GM18517 (cell line): ENCODE measurements at regions not wholly inside any gene's neighbourhood (a gene's known extent, or its start where the extent isn't known, plus 50 kb on each side); places are given as distances from the start of the nearest gene placed in this dataset.

Experiments used
- ATAC-seq: cut with Tn5 transposase; IDR thresholded peaks from one replicate; pipeline ENCODE4 v1.9.1; 2021; ENCODE audit warnings: mild to moderate bottlenecking, moderate library complexity; ENCODE audit not compliant: unreplicated experiment

DNA sequence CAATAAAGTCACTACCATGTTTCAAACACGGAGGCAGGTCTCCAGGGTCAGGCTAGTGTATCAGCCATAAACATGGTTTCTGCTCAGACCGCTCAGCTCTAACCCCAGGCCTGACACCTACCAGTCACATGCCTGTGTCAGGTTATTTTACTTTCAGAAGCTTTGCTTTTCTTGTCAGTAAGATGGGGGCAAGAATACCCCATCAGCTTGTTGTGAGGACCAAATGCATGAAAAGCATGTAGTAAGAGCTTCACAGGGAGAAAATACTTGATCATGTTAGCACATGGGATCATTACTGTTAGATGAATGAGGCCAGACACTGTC is 65.2 kb upstream of the PIM1 start:
- no peak for ATAC-seq

DNA sequence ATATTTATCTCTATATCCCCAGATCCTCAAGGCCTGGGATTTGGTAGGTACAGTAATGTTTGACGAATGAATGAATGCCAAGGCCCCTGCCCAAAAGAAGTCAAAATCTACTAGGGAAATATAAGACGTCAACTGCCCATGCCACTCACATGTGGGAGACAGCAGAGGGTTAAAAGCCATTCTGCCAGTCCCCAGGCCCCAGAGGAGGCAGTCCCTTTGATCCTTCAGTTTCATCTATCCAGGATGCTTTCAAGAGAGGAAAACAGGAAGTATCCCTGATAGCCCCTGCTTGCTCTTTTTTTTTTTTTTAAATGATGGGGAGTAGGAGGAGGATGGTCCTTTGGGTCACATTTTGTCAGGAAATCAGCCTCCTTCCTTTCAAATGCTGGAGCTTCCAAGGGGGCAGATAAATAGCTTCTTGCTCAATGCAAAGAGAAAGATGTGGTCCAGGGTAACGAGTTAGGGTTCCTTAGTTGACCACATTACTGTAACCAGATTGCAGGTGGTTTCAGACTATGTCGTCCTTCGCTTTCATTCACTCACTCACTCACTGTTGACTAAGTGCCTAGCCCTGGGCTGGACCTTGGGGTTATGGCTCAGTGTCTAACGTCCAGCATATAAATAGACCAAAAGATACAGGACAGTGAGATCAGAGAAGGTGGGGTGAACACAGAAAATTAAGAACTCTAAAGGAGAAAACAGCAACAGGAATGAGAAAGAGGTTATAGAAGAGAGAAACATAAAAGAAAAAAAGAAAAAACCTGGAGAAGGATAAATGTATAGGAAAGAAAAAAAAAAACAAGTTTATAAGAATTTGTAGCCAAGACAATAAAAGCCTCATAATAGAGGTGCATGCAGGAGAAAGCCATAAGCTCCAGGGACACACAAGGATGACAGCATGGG is 64.6 kb upstream of the PIM1 start:
- no peak for ATAC-seq

DNA sequence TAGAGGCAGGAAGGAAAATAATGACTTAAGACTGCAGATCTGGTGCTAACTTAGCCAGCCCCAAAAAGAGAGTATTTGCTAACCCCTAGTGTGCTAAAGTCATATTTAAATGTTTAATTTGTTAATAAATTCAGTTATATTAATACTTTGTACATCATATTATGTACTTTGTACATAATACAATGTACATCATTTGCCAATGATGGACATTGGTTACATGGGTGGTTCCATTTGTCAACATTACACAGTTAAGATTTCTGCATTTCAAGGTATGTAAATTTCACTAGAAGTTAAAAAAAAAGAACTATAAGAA is 63.9 kb upstream of the PIM1 start:
- ATAC-seq = no peak

DNA sequence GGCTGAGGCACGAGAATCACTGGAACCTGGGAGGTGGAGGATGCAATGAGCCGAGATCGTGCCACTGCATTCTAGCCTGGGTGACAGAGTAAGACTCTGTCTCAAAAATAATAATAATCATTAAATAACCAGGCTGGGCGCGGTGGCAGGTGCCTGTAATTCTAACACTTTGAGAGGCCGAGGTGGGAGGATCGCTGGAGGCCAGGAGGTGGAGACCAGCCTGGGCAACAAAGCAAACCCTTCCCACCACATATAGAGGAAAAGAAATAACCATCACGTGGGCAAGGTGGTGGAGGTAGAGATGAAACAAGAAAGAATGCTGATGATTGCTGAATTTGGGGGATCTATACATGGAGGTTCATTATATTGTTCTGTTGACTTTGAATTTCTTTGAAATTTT is 63.4 kb upstream of the PIM1 start:
- no peak for ATAC-seq

DNA sequence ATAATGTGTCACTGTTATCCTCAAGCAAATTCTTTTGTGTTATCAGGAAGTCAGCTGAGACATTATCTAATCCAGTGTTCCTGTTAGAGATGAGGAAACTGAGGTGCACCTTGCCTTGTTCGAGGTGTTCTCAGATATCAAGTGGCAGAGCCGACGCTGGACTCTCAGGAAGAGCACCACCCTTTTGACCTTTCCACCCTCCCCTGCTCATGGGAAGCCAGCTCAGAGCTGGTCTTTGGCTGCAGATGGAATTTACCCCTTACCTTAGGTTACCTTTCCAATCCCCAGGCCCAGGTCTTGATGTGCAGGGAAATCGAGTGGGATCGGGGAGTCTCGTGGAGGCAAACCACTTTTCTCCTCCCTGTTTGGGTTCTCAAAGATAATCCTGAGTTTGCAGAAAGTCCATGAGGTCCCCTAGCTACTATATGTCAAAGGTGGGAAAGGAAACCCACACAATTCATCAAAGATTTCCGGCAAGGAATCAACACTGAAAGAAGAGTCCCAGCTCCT is 62.9 kb upstream of the PIM1 start:
- ATAC-seq = no peak

DNA sequence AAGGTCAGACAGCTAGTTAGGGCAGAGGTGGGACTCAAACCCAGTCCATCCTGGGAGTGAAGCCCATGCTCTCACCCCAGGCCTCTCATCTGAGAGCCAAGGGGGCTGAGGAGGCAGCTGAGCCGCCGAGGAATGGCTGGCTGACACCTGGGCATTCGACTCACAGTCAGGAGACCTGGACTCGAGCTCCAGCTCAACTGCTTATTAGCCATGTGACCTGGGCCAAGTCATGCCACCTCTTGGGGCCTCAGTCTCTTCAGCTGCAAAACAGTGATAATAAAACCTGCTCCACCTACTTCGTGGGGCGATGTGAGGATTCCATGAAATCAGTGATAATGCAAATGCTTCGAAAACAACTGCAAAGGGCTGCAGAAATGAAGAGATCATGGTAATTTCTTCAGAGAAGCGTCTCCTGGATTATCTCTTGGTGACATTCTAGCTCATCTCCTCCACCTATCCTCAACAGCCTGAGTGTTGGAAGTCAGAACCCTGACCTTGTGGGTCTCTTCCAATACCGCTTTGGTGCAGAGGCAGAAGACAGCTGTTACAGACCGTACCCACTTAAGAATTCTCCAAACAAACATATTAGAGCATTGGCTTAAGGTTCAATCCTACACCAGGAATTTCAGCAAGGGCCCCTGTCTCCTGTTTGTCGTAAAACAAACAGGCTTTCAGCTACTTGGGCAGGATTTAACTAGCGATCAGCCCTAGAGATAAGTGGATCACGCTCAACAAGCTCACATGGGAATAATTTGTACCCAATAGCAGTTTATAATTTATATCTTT is 60.0 kb upstream of the PIM1 start:
- ATAC-seq = no peak

DNA sequence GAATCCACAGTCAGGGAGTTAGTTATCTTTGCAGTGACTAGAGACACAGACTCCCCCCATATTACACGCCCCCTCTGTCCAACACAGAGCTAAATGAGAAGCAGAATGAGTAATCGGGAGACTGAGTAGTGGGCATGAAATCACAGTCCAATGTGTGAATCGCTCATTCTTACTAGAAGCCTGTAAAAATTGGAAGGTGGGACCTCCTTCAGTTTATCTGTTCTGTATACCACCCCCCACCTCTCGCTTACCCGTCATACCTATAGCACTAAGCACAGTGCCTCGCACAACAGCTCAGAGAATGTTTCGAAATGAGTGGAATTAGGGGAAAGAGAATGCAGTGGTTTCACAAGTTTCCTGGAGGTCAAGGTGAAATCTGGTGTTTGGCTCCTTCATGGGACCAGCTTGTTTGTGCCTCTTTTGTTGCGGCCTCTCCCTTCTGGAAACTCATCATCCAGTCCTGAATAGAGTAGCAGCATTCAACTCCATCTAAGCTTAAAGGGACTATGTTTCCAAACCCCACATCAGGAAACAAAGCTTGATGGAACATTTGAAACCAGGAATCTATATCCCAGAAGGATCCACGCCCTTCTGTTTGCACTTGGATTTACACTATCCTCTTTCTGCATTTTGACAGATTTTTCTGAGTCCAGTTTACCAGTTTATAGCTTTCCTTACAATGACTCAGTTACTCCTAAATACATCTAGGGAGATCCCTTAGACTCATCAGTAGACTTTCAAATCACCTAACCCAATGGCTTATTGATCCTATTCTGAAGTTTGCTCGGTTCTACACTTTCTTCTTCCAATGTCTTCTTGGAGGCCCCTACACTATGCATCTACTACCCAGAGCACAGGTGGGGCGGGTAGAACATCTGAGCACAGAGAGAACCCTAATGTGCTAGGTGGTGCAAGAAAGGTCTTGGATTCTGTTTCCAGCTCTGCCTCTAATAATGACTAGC is 59.2 kb upstream of the PIM1 start:
- no peak for ATAC-seq

DNA sequence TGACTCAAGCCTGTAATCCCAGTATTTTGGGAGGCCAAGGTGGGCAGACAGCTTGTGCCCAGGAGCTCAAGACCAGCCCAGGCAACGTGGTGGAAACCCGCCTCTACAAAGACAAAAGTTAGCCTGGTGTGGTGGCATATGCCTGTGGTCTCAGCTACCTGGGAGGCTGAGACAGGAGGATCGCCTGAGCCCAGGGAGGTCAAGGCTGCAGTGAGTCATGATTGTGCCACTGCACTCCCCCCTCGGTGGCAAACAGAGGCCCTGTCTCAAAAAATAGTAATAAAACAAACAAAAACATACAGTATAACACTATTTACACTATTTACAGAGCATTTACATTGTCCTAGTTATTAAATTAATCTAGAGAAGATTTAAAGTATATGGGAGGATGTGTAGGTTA is 56.0 kb upstream of the PIM1 start:
- no peak for ATAC-seq

DNA sequence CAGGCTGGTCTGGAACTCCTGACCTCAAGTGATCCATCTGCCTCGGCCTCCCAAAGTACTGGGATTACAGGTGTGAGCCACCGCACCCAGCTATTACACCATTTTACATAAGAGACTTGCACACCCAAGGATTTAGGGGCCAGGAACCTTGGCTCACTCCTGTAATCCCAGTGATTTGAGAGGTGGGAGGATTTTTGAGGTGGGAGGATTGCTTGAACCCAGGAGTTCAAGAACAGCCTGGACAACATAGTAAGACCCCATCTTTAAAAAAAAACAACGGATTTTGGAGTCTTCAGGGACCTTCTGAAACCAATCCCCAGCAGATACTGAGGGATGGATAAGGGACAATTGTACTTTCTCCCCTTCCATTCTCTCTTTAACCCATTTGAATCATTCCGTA is 55.3 kb upstream of the PIM1 start:
- ATAC-seq = no peak

DNA sequence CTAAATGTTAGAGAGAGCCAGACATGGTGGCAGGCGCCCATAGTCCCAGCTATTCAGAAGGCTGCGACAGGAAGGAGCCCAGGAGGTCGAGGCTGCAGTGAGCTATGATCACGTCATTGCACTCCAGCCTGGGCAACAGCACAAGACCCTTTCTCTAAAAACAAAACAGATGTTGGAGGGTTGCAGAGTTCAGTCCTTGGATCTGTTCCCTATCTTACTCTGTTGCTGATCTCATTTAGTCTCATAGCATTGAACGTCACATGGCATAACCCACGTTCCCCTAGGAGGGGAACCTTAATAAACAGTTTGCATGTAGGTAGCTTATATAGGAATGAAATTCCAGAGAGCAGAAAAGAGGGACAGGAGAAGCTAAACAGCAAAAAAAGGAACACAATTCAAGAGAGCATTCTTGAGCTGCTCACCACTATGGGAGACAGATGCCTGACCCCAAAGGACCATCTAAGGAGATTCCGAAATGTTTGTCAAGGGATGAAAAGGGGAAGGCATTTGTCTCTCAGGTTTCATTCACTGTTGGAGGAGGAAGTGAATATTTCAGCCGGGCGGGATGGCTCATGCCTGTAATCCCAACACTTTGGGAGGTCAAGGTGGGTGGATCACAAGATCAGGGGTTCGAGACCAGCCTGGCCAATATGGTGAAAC is 54.6 kb upstream of the PIM1 start:
- ATAC-seq = no peak

DNA sequence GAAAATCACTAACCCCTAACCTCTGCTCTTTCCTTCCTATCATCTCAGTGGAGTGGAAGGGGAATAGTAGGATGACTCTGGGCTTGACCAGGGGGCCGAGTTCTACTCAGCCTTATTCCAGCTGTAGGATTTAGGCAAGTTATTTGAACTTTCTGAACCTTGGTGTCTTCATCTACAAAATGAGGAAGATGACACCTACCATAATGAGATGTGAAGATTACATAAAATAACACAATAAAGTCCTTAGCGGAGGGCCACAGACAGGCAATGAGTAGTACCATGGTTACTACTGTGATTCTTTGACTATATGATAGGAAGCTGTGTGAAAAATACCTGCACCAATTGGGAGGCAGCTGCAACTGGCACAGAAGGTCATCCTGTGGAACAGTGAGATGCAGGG is 53.6 kb upstream of the PIM1 start:
- ATAC-seq = no peak

DNA sequence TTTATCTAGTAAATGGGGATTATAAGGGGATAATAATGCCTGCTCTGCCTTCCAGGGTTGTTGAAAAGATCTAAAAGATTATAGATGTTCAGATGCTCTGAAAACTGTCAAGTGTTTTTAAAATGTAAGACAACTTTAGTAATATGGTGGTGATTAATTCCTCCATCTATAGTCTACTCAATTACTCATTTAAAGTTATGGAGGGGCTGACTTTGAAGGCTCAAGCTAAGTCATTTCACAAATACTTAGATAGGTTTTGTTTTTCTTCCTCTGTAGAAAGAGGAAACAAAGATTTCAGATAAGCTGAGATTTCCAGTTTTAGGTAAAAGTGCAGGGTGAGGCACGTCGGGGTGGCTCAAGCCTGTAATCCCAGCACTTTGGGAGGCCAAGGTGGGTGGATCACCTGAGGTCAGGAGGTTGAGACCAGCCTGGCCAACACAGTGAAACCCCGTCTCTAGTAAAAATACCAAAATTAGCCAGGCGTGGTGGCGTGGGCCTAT is 50.5 kb upstream of the PIM1 start:
- ATAC-seq = no peak
